ENCODE measurements at regions not wholly inside any gene's neighbourhood (a gene's known extent, or its start where the extent isn't known, plus 50 kb on each side); places are given as distances from the start of the nearest gene placed in this dataset.
"Not testable (repeated sequence)": the region's sequence is repeated elsewhere in the genome, so short reads cannot be mapped to it uniquely, and the experiment has no call there.

- no peak overlapping the region for H3K4me3 Mint-ChIP-seq
Measured at GRCh38 chr5:152704286-152704685, 299.2 kb upstream of the NMUR2 start.

GRCh38 chr5:152711801-152712388 lies 306.8 kb upstream of the NMUR2 start:
- H3K4me1 Mint-ChIP-seq: no peaks in the 10 kb centered on the region
- no peak overlapping the region for H3K4me3 Mint-ChIP-seq
- peaks cover 0 to 9% (median 3%) of the 10 kb centered on the region in 7 donors for H3K9me3 Mint-ChIP-seq
- H3K27ac Mint-ChIP-seq: no peak overlapping the region
- DNase-seq (no peak), ATAC-seq (ENCODE audit: low read depth in 2 of 2) (no peak)
- H3K36me3 Mint-ChIP-seq: no peaks in the 10 kb centered on the region
- H3K27me3 Mint-ChIP-seq: no peaks in the 10 kb centered on the region

More at GRCh38 chr5:152704286-152704685, 299.2 kb upstream of the NMUR2 start:
- H3K4me1 Mint-ChIP-seq: no peaks in the 10 kb centered on the region
- peaks cover 0 to 12% (median 4%) of the 10 kb centered on the region in 7 donors for H3K9me3 Mint-ChIP-seq
- ATAC-seq (ENCODE audit: low read depth in 2 of 2) (no peak), DNase-seq (no peak)
- no peaks in the 10 kb centered on the region for H3K27me3 Mint-ChIP-seq
- no peak overlapping the region for H3K27ac Mint-ChIP-seq
- H3K36me3 Mint-ChIP-seq: no peaks in the 10 kb centered on the region

GRCh38 chr5:152717393-152717792 lies 312.3 kb upstream of the NMUR2 start:
- Mint-ChIP-seq H3K36me3 (no peaks in the 10 kb centered on the region), H3K27me3 (no peaks in the 10 kb centered on the region), H3K27ac (no peak overlapping the region), H3K4me1 (no peaks in the 10 kb centered on the region), H3K9me3 (peaks cover 3 to 32% (median 14%) of the 10 kb centered on the region in 7 donors), H3K4me3 (no peak overlapping the region)
- ATAC-seq (ENCODE audit: low read depth in 2 of 2) (no peak), DNase-seq (no peak)

- Mint-ChIP-seq H3K4me3 (no peak overlapping the region), H3K9me3 (peaks cover 4 to 49% (median 19%) of the 10 kb centered on the region in 7 donors), H3K27me3 (no peaks in the 10 kb centered on the region), H3K36me3 (no peaks in the 10 kb centered on the region), H3K27ac (no peak overlapping the region), H3K4me1 (no peaks in the 10 kb centered on the region)
- ATAC-seq (ENCODE audit: low read depth in 2 of 2): no peak
- DNase-seq: no peak
Measured at GRCh38 chr5:152723482-152723881, 318.4 kb upstream of the NMUR2 start.

- no peaks in the 10 kb centered on the region for H3K36me3 Mint-ChIP-seq
- H3K9me3 Mint-ChIP-seq: peaks cover 0 to 5% (median 0%) of the 10 kb centered on the region in 7 donors
- H3K27ac Mint-ChIP-seq: peak overlapping the region in 1 of 6 donors; percentile 30
- ATAC-seq (ENCODE audit: low read depth in 2 of 2) (no peak), DNase-seq (no peak)
- H3K4me3 Mint-ChIP-seq: no peak overlapping the region
- no peaks in the 10 kb centered on the region for H3K27me3 Mint-ChIP-seq
- H3K4me1 Mint-ChIP-seq: no peaks in the 10 kb centered on the region
Measured at GRCh38 chr5:152730176-152730575, 325.1 kb upstream of the NMUR2 start.

- no peak for DNase-seq
- ATAC-seq (ENCODE audit: low read depth in 2 of 2): no peak
- no peaks in the 10 kb centered on the region for H3K36me3 Mint-ChIP-seq
- H3K4me1 Mint-ChIP-seq: no peaks in the 10 kb centered on the region
- H3K9me3 Mint-ChIP-seq: peaks cover 1 to 23% (median 8%) of the 10 kb centered on the region in 7 donors
- no peaks in the 10 kb centered on the region for H3K27me3 Mint-ChIP-seq
- no peak overlapping the region for H3K4me3 Mint-ChIP-seq
- H3K27ac Mint-ChIP-seq: no peak overlapping the region
Measured at GRCh38 chr5:152736906-152737305, 331.8 kb upstream of the NMUR2 start.

- peaks cover 3 to 23% (median 9%) of the 10 kb centered on the region in 7 donors for H3K9me3 Mint-ChIP-seq
- H3K36me3 Mint-ChIP-seq: no peaks in the 10 kb centered on the region
- no peak for ATAC-seq (ENCODE audit: low read depth in 2 of 2)
- no peak for DNase-seq
- no peaks in the 10 kb centered on the region for H3K4me1 Mint-ChIP-seq
- no peak overlapping the region for H3K27ac Mint-ChIP-seq
- no peak overlapping the region for H3K4me3 Mint-ChIP-seq
- H3K27me3 Mint-ChIP-seq: no peaks in the 10 kb centered on the region
Measured at GRCh38 chr5:152739916-152740315, 334.8 kb upstream of the NMUR2 start.

- DNase-seq; H3K27me3 Mint-ChIP-seq; H3K4me1 Mint-ChIP-seq; ATAC-seq (ENCODE audit: low read depth in 2 of 2); H3K36me3 Mint-ChIP-seq; H3K27ac Mint-ChIP-seq; H3K4me3 Mint-ChIP-seq: not testable (repeated sequence)
- peaks cover 3 to 23% (median 9%) of the 10 kb centered on the region in 7 donors for H3K9me3 Mint-ChIP-seq
Measured at GRCh38 chr5:152741126-152741525, 336.0 kb upstream of the NMUR2 start.

- ATAC-seq (ENCODE audit: low read depth in 2 of 2); H3K27me3 Mint-ChIP-seq; H3K4me1 Mint-ChIP-seq; H3K36me3 Mint-ChIP-seq; H3K4me3 Mint-ChIP-seq; DNase-seq; H3K27ac Mint-ChIP-seq: not testable (repeated sequence)
- peaks cover 0 to 20% (median 8%) of the 10 kb centered on the region in 7 donors for H3K9me3 Mint-ChIP-seq
Measured at GRCh38 chr5:152787709-152788217, 382.7 kb upstream of the NMUR2 start.

- Mint-ChIP-seq H3K9me3 (peaks cover 0 to 7% (median 2%) of the 10 kb centered on the region in 7 donors), H3K4me3 (no peak overlapping the region), H3K27me3 (no peaks in the 10 kb centered on the region), H3K27ac (no peak overlapping the region), H3K4me1 (no peaks in the 10 kb centered on the region), H3K36me3 (no peaks in the 10 kb centered on the region)
- no peak for DNase-seq
- ATAC-seq (ENCODE audit: low read depth in 2 of 2): no peak
Measured at GRCh38 chr5:152801886-152802285, 396.8 kb upstream of the NMUR2 start.

GRCh38 chr5:152804179-152804578 lies 399.1 kb upstream of the NMUR2 start:
- H3K9me3 Mint-ChIP-seq: peaks cover 0 to 7% (median 2%) of the 10 kb centered on the region in 7 donors
- ATAC-seq (ENCODE audit: low read depth in 2 of 2) (no peak), DNase-seq (no peak)
- no peak overlapping the region for H3K4me3 Mint-ChIP-seq
- H3K27me3 Mint-ChIP-seq: no peaks in the 10 kb centered on the region
- no peaks in the 10 kb centered on the region for H3K36me3 Mint-ChIP-seq
- no peaks in the 10 kb centered on the region for H3K4me1 Mint-ChIP-seq
- no peak overlapping the region for H3K27ac Mint-ChIP-seq

- DNase-seq (no peak), ATAC-seq (ENCODE audit: low read depth in 2 of 2) (no peak)
- Mint-ChIP-seq H3K36me3 (no peaks in the 10 kb centered on the region), H3K4me3 (no peak overlapping the region), H3K27me3 (no peaks in the 10 kb centered on the region), H3K9me3 (peaks cover 0 to 9% (median 5%) of the 10 kb centered on the region in 7 donors), H3K27ac (no peak overlapping the region), H3K4me1 (no peaks in the 10 kb centered on the region)
Measured at GRCh38 chr5:152811988-152812387, 406.9 kb upstream of the NMUR2 start.

- DNase-seq: no peak
- Mint-ChIP-seq H3K4me1 (no peaks in the 10 kb centered on the region), H3K4me3 (no peak overlapping the region), H3K9me3 (peaks cover 0 to 5% (median 4%) of the 10 kb centered on the region in 7 donors), H3K36me3 (no peaks in the 10 kb centered on the region), H3K27ac (no peak overlapping the region), H3K27me3 (no peaks in the 10 kb centered on the region)
- no peak for ATAC-seq (ENCODE audit: low read depth in 2 of 2)
Measured at GRCh38 chr5:152813526-152813925, 408.4 kb upstream of the NMUR2 start.

GRCh38 chr5:152819891-152820290 lies 414.8 kb upstream of the NMUR2 start:
- Mint-ChIP-seq H3K36me3 (no peaks in the 10 kb centered on the region), H3K9me3 (no peaks in the 10 kb centered on the region), H3K4me3 (no peak overlapping the region), H3K27ac (no peak overlapping the region), H3K4me1 (no peaks in the 10 kb centered on the region), H3K27me3 (no peaks in the 10 kb centered on the region)
- no peak for DNase-seq
- no peak for ATAC-seq (ENCODE audit: low read depth in 2 of 2)

Measured in naive B cell (primary cell).